AG04449 (cell line): ENCODE measurements at regions not wholly inside any gene's neighbourhood (a gene's known extent, or its start where the extent isn't known, plus 50 kb on each side); places are given as distances from the start of the nearest gene placed in this dataset.

Experiments
- CTCF ChIA-PET: fragments of 350-600 bp; formaldehyde crosslinking; extraction: SDS; loops from one replicate; lab custom pipeline; 2021; ENCODE audit warnings: antibody characterized with exemption; lab: Yijun Ruan, JAX
- POLR2A ChIA-PET: fragments of 400-600, 350-600 bp; formaldehyde crosslinking; extraction: SDS; loops from one replicate; lab custom pipeline; 2020; ENCODE audit warnings: antibody characterized with exemption, inconsistent platforms; lab: Yijun Ruan, JAX
- DNase-seq: peaks from one replicate; pipeline ENCODE4 v3.0.0-alpha.2; 2010; ENCODE audit warnings: low read depth, low spot score
- H3K4me3 ChIP-seq: 2 replicates; pipeline ENCODE4 v1.5.1; 2011; ENCODE audit warnings: low read depth, mild to moderate bottlenecking, control low read depth, low read length
- TF ChIP-seq, protein P1 (sequence below): IDR thresholded peaks from one replicate; pipeline ENCODE4 v1.5.1; 2011; ENCODE audit warnings: mild to moderate bottlenecking, moderate library complexity, low read length, control low read depth, inconsistent platforms; ENCODE audit not compliant: insufficient read depth; ENCODE audit errors: missing control alignments

DNA sequence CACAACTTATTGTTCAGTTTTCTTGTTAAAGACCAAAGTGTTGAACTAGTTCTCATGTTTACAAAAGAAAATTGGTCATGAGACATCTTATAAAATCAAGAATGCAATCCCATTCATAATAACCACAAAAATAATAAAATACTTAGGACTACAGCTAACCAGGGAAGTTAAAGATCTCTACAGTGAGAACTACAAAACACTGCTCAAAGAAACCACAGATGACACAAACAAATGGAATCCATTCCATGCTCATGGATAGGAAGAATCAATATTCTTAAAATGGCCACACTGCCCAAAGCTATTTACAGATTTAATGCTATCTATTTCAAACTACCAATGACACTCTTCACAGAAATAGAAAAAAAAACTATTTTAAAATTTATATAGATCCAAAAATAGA is 1354.8 kb upstream of the CDH2 start:
- no peak for DNase-seq
- H3K4me3 ChIP-seq = no peak overlapping the region
- ChIA-PET CTCF (no interaction called here), POLR2A (no interaction called here)
- TF ChIP-seq, protein P1, sequence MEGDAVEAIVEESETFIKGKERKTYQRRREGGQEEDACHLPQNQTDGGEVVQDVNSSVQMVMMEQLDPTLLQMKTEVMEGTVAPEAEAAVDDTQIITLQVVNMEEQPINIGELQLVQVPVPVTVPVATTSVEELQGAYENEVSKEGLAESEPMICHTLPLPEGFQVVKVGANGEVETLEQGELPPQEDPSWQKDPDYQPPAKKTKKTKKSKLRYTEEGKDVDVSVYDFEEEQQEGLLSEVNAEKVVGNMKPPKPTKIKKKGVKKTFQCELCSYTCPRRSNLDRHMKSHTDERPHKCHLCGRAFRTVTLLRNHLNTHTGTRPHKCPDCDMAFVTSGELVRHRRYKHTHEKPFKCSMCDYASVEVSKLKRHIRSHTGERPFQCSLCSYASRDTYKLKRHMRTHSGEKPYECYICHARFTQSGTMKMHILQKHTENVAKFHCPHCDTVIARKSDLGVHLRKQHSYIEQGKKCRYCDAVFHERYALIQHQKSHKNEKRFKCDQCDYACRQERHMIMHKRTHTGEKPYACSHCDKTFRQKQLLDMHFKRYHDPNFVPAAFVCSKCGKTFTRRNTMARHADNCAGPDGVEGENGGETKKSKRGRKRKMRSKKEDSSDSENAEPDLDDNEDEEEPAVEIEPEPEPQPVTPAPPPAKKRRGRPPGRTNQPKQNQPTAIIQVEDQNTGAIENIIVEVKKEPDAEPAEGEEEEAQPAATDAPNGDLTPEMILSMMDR = no peak

DNA sequence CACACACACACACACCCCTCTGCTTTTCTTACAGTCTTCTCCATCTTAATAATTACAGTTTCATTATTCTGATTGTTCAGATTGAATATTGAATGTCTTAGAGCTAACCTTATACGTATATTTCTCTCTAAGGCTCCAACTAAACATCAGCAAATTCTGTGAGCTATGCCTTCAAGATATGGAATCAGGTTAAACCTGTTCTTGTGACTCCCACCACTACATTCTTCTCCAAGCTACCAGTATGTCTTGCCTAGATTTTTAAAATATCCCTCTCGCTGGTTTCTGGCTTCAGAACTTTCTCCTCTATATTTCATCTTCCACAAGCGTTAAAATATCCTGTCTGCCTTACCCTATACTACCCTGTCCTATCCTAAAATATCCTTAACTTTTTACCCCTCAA is 1346.4 kb upstream of the CDH2 start:
- no peak for DNase-seq
- ChIA-PET POLR2A (no interaction called here), CTCF (no interaction called here)
- TF ChIP-seq, protein P1 = no peak
- no peak overlapping the region for H3K4me3 ChIP-seq

DNA sequence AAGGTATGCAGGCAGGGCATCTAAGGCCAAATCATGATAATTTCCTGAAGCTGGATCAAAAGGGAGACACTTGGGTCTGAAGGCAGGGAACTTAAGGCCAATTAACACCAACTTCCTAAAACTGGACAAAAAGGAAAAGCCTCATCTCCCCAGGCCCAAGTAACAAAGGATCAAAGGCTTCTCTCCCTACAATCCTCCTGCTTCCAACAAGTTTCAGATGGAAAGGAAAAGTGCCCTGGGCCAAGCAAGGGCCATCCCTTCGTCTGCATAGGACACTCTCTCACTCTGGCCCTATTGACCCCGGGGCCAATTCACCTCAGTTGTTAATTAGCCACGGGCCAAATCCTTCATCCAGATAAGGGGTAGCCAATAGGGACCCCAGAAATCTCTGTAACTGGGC is 1335.8 kb upstream of the CDH2 start:
- TF ChIP-seq, protein P1 = no peak
- H3K4me3 ChIP-seq = no peak overlapping the region
- no peak for DNase-seq
- ChIA-PET POLR2A (no interaction called here), CTCF (no interaction called here)

DNA sequence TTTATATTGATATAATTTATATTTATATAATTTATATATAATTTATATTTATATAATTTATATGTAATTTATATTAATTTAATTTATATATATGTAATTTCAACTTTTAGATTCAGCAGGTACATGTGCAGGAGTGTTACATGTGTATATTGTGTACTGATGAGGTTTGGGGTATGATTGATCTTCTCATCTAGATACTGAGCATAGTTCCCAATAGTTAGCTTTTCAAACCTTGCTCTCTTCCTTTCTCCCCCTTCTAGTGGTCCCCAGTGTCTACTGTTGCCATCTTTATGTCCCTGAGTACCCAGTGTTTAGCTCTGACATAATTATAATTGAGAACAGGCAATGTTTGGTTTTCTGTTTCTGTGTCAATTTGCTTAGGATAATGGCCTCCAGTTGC is 1335.3 kb upstream of the CDH2 start:
- DNase-seq = no peak
- TF ChIP-seq, protein P1 = no peak
- H3K4me3 ChIP-seq = no peak overlapping the region
- CTCF ChIA-PET = no interaction called here
- POLR2A ChIA-PET = no interaction called here

DNA sequence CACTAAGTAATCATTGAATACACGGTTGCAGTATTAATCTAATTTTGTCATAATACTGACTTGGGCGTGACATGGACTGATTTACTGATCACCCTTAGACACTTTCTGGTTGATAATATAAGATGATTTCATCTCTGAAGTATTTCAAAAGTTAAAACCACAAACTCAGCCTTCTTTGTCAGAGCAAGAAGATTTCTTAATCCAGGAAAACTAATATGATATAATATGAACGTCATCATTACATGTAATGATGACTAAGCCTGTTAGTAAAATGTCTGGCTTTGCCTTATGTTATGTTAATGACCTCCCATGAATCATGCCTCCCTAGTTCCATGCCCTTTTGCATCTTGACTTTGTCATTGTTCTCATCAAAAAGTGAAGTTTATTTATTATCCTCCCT is 1325.0 kb upstream of the CDH2 start:
- TF ChIP-seq, protein P1 = no peak
- POLR2A ChIA-PET = no interaction called here
- CTCF ChIA-PET = no interaction called here
- no peak overlapping the region for H3K4me3 ChIP-seq
- DNase-seq = no peak

DNA sequence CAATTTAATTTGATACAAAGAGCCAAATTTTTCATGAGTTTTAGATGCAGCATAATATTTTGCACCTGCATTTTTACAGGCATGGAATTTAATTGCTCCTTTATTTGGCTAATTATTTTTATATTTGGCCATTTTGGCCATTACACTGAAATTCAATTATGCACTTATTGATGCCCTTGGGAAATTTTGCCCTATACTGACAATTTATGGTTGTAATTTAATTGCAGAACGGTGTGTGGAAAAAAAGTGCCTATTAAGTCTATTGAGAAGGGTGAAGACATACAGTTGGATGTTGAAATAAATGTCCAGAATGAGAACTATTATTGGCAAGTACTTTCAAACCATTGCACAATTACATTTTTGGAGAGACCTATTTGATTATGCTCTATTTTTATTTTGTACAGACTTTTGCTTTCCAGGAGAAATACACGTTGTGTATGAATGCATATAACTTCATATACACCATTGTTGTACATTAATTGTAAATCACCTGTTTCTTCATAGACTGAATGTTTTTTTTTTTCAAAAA is 1319.3 kb upstream of the CDH2 start:
- DNase-seq = no peak
- POLR2A ChIA-PET = no interaction called here
- TF ChIP-seq, protein P1 = no peak

DNA sequence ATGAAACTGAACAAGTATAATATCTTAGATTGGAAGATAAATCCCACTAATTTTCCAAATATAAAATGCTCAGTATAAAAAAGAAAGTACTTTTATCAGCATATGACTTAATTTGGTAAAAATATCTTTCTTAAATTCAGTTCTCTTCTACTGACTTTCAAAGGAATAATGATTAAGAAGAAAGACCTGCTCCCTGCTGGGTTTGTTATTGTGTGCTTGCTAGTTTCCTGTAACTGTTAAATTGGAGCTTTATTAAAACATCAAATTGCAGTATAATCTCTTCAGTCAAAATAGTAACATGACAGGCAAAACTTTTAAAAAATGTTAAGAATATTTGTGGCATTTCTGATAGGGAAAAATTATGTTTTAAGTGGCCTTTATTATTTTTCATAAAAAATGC is 1317.4 kb upstream of the CDH2 start:
- TF ChIP-seq, protein P1 = no peak
- DNase-seq = no peak
- H3K4me3 ChIP-seq = no peak overlapping the region
- POLR2A ChIA-PET = no interaction called here
- CTCF ChIA-PET = no interaction called here

More for the DNA sequence above, 1319.3 kb upstream of the CDH2 start:
- CTCF ChIA-PET = no interaction called here
- no peak overlapping the region for H3K4me3 ChIP-seq
